ENCODE measurements at regions not wholly inside any gene's neighbourhood (a gene's known extent, or its start where the extent isn't known, plus 50 kb on each side); places are given as distances from the start of the nearest gene placed in this dataset.

GRCh38 chr1:221397606-221398005 lies 344.3 kb downstream of the DUSP10 start:
- TF ChIP-seq CTCF (IDR thresholded peaks at IDR 0.05; ENCODE audit: poor library complexity, severe bottlenecking) (no peak), RAD21 (conservative IDR thresholded peaks at IDR 0.05) (no peak), POLR2AphosphoS5 (IDR thresholded peaks at IDR 0.05) (no peak), TAF1 (IDR thresholded peaks at IDR 0.05; ENCODE audit: low read depth) (no peak), REST (IDR thresholded peaks at IDR 0.05; ENCODE audit: borderline replicate concordance) (no peak)
